HG03175 (cell line): ENCODE measurements at regions not wholly inside any gene's neighbourhood (a gene's known extent, or its start where the extent isn't known, plus 50 kb on each side); places are given as distances from the start of the nearest gene placed in this dataset.

Experiments used
- ATAC-seq: cut with Tn5 transposase; IDR thresholded peaks from one replicate; pipeline ENCODE4 v1.9.1; 2021; ENCODE audit warnings: mild to moderate bottlenecking, moderate library complexity; ENCODE audit not compliant: unreplicated experiment

GRCh38 chr14:54343272-54344121 lies 53.3 kb upstream of the CDKN3 start:
- no peak for ATAC-seq

- no peak for ATAC-seq
Observed at GRCh38 chr14:54344445-54344844, 52.4 kb upstream of the CDKN3 start.

- no peak for ATAC-seq
Observed at GRCh38 chr14:54346257-54346656, 50.5 kb upstream of the CDKN3 start.
